AG09309 (cell line): ENCODE measurements at regions not wholly inside any gene's neighbourhood (a gene's known extent, or its start where the extent isn't known, plus 50 kb on each side); places are given as distances from the start of the nearest gene placed in this dataset.

Experiments used
- DNase-seq: peaks from one replicate; pipeline ENCODE4 v3.0.0-alpha.2; 2010; ENCODE audit warnings: low read depth
- H3K4me3 ChIP-seq: 2 replicates; pipeline ENCODE4 v1.5.1; 2011; ENCODE audit warnings: mild to moderate bottlenecking, low read depth, low read length, moderate library complexity; ENCODE audit not compliant: control insufficient read depth
- TF ChIP-seq, protein P1 (sequence below): IDR thresholded peaks from 2 replicates; pipeline ENCODE4 v1.5.1; 2011; ENCODE audit warnings: mild to moderate bottlenecking, low read depth, low read length, inconsistent platforms; ENCODE audit not compliant: insufficient read depth, control insufficient read depth; ENCODE audit errors: missing control alignments

DNA sequence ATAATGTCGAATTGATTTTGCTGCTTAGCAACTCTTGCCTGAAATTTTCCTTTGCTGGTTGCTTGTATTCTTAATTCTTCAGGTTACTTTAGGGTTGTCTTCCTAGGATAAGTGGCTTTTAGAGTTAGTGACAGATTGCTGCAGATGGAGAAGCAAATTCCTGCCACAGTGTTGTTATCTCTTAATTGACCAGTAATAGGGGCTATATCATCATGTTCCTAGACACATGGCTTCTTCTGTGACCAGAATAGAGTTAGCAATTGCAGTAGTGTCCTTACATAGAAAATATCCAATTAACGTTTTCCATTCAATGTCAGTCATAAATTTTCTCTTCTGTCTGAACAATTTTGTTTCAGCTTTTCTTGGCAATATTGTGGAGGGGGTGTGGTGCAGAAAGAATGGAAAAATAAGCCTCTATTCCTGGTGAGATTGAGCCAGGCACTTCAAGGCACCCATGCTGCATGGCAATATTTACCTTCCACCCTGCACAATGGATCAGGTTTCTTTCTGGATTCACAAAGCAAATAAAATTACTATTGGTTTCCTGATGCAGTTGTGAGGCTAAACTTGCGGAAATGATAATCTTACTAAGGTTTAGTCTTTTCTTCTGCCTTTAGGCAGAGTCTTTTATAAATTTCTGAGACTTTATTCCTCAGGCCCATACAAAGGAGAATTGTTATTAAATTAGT is 1481.5 kb downstream of the EFNA5 start:
- DNase-seq: no peak
- H3K4me3 ChIP-seq: no peak overlapping the region
- TF ChIP-seq, protein P1, sequence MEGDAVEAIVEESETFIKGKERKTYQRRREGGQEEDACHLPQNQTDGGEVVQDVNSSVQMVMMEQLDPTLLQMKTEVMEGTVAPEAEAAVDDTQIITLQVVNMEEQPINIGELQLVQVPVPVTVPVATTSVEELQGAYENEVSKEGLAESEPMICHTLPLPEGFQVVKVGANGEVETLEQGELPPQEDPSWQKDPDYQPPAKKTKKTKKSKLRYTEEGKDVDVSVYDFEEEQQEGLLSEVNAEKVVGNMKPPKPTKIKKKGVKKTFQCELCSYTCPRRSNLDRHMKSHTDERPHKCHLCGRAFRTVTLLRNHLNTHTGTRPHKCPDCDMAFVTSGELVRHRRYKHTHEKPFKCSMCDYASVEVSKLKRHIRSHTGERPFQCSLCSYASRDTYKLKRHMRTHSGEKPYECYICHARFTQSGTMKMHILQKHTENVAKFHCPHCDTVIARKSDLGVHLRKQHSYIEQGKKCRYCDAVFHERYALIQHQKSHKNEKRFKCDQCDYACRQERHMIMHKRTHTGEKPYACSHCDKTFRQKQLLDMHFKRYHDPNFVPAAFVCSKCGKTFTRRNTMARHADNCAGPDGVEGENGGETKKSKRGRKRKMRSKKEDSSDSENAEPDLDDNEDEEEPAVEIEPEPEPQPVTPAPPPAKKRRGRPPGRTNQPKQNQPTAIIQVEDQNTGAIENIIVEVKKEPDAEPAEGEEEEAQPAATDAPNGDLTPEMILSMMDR: no peak

DNA sequence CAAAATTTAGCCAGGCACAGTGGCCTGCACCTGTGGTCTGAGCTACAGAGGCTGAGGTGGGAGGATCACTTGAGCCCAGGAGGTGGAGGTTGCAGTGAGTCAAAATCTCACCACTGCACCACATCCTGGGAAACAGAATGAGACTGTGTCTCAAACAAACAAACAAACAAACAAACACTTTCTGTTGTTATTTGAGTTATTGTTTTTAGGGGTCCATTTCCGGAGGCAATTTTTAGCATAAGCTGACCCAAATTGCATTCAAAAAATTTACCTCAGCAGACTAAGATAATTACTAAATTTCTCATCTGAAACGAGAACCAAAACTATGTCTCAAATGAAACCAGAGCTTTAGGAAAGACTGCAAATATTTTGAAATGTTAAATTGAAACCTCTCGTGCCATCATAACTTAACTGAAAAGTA is 1485.1 kb downstream of the EFNA5 start:
- TF ChIP-seq, protein P1: no peak
- no peak for DNase-seq
- no peak overlapping the region for H3K4me3 ChIP-seq

DNA sequence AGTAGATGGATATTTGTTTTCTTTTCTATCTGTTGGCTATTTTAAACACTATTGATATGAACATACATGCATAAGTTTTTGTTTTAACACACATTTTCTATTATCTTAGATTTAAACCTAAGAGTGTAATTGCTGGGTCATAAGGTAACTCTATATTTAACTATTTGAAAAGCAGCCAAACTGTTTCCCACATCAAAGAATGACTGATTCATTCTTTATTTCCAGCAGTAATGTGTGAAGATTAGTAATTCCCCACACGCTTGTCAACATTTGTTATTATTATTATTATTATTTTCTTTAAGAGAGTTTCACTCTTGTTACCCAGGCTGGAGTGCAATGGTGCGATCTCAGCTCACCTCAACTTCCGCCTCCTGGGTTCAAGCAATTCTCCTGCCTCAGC is 1495.8 kb downstream of the EFNA5 start:
- no peak overlapping the region for H3K4me3 ChIP-seq
- no peak for DNase-seq
- TF ChIP-seq, protein P1: no peak

DNA sequence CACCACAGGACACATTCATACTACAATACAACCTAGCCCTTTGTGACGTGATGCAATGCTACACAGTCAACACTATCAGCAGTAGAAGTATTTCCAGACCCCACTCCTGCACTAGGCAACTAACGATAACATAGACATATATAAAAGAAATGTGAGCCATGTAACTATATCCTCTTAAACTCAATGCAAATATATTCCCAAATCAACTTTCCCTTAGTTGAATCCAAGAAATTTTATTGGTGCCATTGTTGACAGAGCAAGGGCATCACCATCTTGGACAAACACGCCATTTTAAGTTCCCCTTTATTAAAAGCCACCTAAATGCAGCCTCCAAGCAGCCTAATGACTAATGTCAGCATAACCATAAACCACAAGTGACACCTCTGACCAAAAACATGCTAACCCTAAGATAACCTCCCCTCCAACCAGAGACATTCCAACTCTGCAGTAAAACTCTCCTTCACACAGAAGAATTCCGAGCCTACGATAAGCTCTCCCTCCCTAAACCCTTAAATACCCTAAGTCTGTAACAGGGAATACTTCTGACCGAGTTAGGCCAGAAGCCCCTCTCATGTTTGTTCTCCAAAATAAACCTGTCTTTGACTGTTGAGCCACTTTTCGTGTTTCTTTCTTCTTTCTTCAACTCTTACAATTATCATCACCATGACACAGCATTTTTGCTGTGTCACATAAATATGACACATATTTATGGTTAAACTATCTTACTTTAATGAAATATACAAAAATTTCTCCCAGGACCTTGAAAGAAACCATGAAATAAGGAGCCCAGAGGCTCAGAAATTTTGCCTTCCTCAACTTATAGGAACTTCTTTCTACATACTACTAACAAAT is 1497.8 kb downstream of the EFNA5 start:
- TF ChIP-seq, protein P1: no peak

DNA sequence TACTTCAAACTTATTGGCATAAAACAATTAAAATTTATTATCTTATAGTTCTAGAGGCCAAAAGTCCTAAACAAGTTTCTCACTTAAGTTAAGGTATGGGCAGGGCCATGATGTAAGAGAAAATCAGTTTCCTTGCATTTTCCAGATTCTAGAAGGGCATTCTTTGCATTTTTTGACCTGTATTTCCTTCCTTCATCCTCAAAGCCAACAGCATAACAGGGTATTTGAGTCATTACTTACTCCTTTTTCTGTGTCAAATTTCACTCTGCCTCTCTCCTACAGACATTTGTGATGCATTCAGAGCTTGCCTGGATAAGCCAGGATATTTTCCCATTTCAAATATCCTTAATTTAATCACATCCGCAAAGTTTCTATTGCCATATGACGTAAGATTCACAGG is 1499.0 kb downstream of the EFNA5 start:
- TF ChIP-seq, protein P1: no peak
- no peak overlapping the region for H3K4me3 ChIP-seq
- DNase-seq: no peak

More for the DNA sequence above, 1497.8 kb downstream of the EFNA5 start:
- no peak for DNase-seq
- H3K4me3 ChIP-seq: no peak overlapping the region

DNA sequence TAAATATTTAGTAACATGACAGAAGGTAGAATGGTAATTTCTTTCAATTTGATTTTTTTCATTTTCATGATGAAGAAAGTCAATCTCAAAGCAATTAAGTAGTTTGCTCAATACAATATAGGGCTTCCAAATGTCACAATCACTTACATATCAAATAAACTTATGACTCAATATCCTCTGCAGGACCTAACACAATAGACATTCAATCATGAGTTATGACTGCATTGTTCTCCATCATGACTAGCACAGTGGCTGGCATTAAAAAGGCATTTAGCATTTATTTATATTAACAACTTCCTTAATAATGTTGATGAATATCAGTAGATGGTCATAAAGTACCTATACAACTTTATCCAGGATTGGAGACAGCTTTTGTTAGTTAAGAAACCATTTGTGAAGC is 1499.6 kb downstream of the EFNA5 start:
- no peak overlapping the region for H3K4me3 ChIP-seq
- DNase-seq: no peak
- TF ChIP-seq, protein P1: no peak
